ENCODE measurements at regions not wholly inside any gene's neighbourhood (a gene's known extent, or its start where the extent isn't known, plus 50 kb on each side); places are given as distances from the start of the nearest gene placed in this dataset.
A peak's percentile ranks its signal among the peaks of the same experiment; 100 is the strongest.

DNA sequence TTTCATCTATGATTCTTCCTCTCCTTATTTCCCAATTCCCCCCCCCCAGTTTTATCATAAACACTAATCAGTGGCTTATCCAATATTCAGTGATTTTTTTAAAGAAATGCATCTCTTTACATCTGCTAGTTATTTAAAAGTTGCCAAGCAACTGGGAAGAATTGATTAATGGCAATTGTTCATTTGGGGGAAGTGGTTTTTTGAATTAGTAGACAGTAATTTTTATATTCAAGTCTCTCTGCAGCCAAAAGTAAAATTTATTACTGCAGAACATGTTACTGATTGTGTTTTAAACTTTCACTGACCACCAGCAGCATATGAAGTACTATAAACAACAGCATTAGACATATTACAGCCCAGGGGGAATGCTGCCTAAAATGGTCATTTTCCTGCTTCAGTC, 308.8 kb upstream of the NREP start:
- Histone ChIP-seq H3K27me3 (replicated peaks; ENCODE audit: control insufficient read depth, insufficient read depth, low read length) (no peaks in the 10 kb centered on the region), H3K4me3 (replicated peaks; ENCODE audit: low read depth, low read length) (no peak overlapping the region), H3K36me3 (ENCODE audit: control insufficient read depth, insufficient read depth, low read length) (no peaks in the 10 kb centered on the region)
- TF ChIP-seq, protein P1, sequence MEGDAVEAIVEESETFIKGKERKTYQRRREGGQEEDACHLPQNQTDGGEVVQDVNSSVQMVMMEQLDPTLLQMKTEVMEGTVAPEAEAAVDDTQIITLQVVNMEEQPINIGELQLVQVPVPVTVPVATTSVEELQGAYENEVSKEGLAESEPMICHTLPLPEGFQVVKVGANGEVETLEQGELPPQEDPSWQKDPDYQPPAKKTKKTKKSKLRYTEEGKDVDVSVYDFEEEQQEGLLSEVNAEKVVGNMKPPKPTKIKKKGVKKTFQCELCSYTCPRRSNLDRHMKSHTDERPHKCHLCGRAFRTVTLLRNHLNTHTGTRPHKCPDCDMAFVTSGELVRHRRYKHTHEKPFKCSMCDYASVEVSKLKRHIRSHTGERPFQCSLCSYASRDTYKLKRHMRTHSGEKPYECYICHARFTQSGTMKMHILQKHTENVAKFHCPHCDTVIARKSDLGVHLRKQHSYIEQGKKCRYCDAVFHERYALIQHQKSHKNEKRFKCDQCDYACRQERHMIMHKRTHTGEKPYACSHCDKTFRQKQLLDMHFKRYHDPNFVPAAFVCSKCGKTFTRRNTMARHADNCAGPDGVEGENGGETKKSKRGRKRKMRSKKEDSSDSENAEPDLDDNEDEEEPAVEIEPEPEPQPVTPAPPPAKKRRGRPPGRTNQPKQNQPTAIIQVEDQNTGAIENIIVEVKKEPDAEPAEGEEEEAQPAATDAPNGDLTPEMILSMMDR (IDR thresholded peaks at IDR 0.05; ENCODE audit: insufficient read depth, low read length, poor library complexity, severe bottlenecking), result no peak
- DNase-seq (ENCODE audit: extremely low read depth, insufficient read length), result no peak

DNA sequence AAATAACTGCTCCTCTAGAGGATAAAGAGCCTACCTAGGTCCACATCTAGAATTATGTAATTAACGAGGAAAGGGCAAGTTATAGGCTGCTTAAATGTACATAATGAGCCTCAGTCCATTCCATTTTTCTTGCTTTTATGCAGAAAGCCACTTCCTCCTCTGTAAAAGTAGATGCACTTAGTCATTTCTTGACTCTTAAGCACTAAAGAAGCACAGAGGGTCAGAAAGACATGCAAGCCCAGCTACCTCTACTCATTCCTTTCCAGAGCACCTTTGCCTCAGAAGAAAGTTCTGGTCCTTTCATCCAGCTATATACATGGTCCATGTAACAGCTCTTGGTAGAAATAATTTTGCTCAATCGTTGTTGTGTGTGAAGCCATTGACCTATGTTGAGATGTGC, 308.0 kb upstream of the NREP start:
- Histone ChIP-seq H3K27me3 (replicated peaks; ENCODE audit: control insufficient read depth, insufficient read depth, low read length) (no peaks in the 10 kb centered on the region), H3K36me3 (ENCODE audit: control insufficient read depth, insufficient read depth, low read length) (no peaks in the 10 kb centered on the region), H3K4me3 (replicated peaks; ENCODE audit: low read depth, low read length) (no peak overlapping the region)
- TF ChIP-seq, protein P1 (IDR thresholded peaks at IDR 0.05; ENCODE audit: insufficient read depth, low read length, poor library complexity, severe bottlenecking), result no peak
- DNase-seq (ENCODE audit: extremely low read depth, insufficient read length), result peak; percentile 25

DNA sequence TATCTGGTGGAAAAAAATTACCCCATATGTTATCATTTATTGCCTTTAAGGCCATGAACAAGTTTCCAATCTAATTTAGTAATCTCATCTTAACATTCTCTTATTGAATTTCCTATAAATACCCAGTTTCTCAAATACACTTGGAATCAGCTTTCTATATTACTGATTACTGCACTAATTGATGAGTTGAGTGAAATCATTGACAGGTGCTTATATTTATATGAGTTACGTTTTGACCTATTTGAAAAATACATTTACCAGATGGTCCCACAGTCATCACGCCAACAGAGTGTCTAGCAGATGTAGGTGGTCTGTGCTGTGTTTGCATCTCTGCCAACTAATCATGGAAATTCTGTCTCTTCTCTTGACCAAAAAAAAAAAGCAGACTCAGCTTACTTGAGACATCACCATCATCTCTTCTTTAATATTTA, 307.3 kb upstream of the NREP start:
- Histone ChIP-seq H3K27me3 (replicated peaks; ENCODE audit: control insufficient read depth, insufficient read depth, low read length) (no peaks in the 10 kb centered on the region), H3K4me3 (replicated peaks; ENCODE audit: low read depth, low read length) (no peak overlapping the region), H3K36me3 (ENCODE audit: control insufficient read depth, insufficient read depth, low read length) (no peaks in the 10 kb centered on the region)
- no peak for DNase-seq (ENCODE audit: extremely low read depth, insufficient read length)
- TF ChIP-seq, protein P1 (IDR thresholded peaks at IDR 0.05; ENCODE audit: insufficient read depth, low read length, poor library complexity, severe bottlenecking), result no peak

DNA sequence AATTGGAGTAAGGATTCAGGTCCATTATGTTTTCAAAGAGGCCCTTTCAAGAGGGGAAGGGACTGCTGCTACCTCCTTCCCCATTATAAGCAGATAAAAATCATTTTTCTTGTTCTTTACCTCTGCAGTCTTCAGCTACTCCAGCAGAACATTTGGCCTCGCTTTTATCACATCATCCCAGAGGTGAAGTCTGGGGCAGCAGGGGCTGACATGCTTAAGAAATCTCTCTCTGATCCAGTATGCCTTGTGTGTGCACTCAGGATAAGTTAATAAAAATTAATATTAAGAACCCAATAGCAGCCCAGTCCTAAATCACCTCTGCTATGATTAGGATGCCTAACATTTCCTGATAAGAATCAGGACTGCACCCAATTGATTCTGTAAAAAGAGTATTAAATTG, 306.9 kb upstream of the NREP start:
- TF ChIP-seq, protein P1 (IDR thresholded peaks at IDR 0.05; ENCODE audit: insufficient read depth, low read length, poor library complexity, severe bottlenecking), result no peak
- DNase-seq (ENCODE audit: extremely low read depth, insufficient read length), result no peak

DNA sequence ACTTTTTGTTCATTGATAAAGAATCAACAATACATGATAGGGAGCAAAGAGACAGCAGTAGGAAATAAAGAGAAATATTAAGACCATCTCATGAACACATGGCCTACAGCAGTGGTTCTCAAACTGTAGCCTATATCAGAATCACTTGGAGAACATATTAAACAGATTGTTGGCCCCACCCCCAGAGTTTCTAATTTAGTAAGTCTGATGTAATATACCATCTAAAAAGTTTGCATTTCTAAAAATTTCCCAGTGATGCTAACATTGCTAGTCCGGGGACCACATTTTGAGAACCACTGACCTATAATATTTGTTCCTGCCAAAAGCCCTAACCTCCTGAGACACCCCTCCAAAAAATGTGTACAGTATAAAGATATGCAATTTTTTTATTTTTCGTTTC, 306.2 kb upstream of the NREP start:
- Histone ChIP-seq H3K36me3 (ENCODE audit: control insufficient read depth, insufficient read depth, low read length) (no peaks in the 10 kb centered on the region), H3K27me3 (replicated peaks; ENCODE audit: control insufficient read depth, insufficient read depth, low read length) (no peaks in the 10 kb centered on the region), H3K4me3 (replicated peaks; ENCODE audit: low read depth, low read length) (no peak overlapping the region)
- TF ChIP-seq, protein P1 (IDR thresholded peaks at IDR 0.05; ENCODE audit: insufficient read depth, low read length, poor library complexity, severe bottlenecking), result no peak
- DNase-seq (ENCODE audit: extremely low read depth, insufficient read length), result peak; percentile 8

More for the DNA sequence above, 306.9 kb upstream of the NREP start:
- Histone ChIP-seq H3K36me3 (ENCODE audit: control insufficient read depth, insufficient read depth, low read length) (no peaks in the 10 kb centered on the region), H3K27me3 (replicated peaks; ENCODE audit: control insufficient read depth, insufficient read depth, low read length) (no peaks in the 10 kb centered on the region), H3K4me3 (replicated peaks; ENCODE audit: low read depth, low read length) (no peak overlapping the region)

DNA sequence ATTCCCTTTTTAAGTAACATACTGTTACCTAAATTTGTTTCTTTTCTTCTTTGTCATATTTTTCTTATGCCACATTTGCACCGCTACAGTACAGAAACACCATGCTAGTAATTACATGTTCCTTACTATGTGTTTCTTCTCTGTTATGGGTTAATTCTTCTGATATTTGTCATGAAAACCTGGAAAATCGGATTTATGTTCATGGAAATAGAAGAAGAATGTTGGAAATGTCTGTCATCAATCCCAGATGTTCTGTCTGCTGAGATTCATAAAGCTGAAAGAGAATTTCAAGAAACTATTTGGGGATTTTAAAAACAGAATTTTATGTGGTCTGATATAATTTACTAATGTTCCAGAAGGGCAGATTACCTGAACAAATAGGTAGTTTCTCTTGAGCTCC, 305.2 kb upstream of the NREP start:
- TF ChIP-seq, protein P1 (IDR thresholded peaks at IDR 0.05; ENCODE audit: insufficient read depth, low read length, poor library complexity, severe bottlenecking), result no peak
- H3K27me3 ChIP-seq (replicated peaks; ENCODE audit: control insufficient read depth, insufficient read depth, low read length), result no peaks in the 10 kb centered on the region
- H3K4me3 ChIP-seq (replicated peaks; ENCODE audit: low read depth, low read length), result no peak overlapping the region
- no peaks in the 10 kb centered on the region for H3K36me3 ChIP-seq (ENCODE audit: control insufficient read depth, insufficient read depth, low read length)
- DNase-seq (ENCODE audit: extremely low read depth, insufficient read length), result no peak
